DND-41 (cell line): ENCODE measurements at regions not wholly inside any gene's neighbourhood (a gene's known extent, or its start where the extent isn't known, plus 50 kb on each side); places are given as distances from the start of the nearest gene placed in this dataset.

Source experiments
- ATAC-seq: fragments of 200-7000 bp; cut with Tn5 transposase; 3 replicates; pipeline ENCODE4 v1.9.1; 2021; ENCODE audit warnings: low read depth; ENCODE audit not compliant: insufficient read depth
- DNase-seq: peaks from one replicate; pipeline ENCODE4 v3.0.0-alpha.2; 2020
- H2AFZ ChIP-seq: 2 replicates; pipeline ENCODE4 v1.6.0; 2012; ENCODE audit warnings: low read depth, low read length
- H3K27ac ChIP-seq: 2 replicates; pipeline ENCODE4 v1.5.1; 2012; ENCODE audit warnings: low read length, inconsistent platforms
- H3K27me3 ChIP-seq: fragments of 200-600 bp; sonication (generic); 2 replicates; pipeline ENCODE4 v1.6.0; 2012; ENCODE audit warnings: low read length, mild to moderate bottlenecking, inconsistent platforms; ENCODE audit not compliant: insufficient read depth, poor library complexity
- H3K36me3 ChIP-seq: 2 replicates; pipeline ENCODE4 v1.5.1; 2012; ENCODE audit warnings: low read length, inconsistent platforms; ENCODE audit not compliant: insufficient read depth
- H3K4me1 ChIP-seq: 2 replicates; pipeline ENCODE4 v1.5.1; 2012; ENCODE audit warnings: mild to moderate bottlenecking, low read length; ENCODE audit not compliant: insufficient read depth
- H3K4me2 ChIP-seq: 2 replicates; pipeline ENCODE4 v1.6.0; 2012; ENCODE audit warnings: mild to moderate bottlenecking, moderate library complexity, low read length, inconsistent platforms; ENCODE audit not compliant: insufficient read depth
- H3K4me3 ChIP-seq, 2 experiments: fragments of 200-600 bp in 1 of 2; shearing (Covaris generic) in 1 of 2; 2 replicates each; pipeline ENCODE4 v1.5.1; 2012 to 2016; ENCODE audit warnings: inconsistent platforms in 2 of 2, low read length in 2 of 2, mild to moderate bottlenecking in 2 of 2, low read depth in 1 of 2, moderate library complexity in 1 of 2
- H3K79me2 ChIP-seq: 2 replicates; pipeline ENCODE4 v1.6.0; 2012; ENCODE audit warnings: low read length, inconsistent platforms; ENCODE audit not compliant: insufficient read depth
- H3K9ac ChIP-seq: 2 replicates; pipeline ENCODE4 v1.6.0; 2012; ENCODE audit warnings: low read depth, mild to moderate bottlenecking, inconsistent platforms, low read length, moderate library complexity
- H3K9me3 ChIP-seq: 2 replicates; pipeline ENCODE4 v1.5.1; 2012; ENCODE audit warnings: low read length, moderate library complexity, mild to moderate bottlenecking, inconsistent platforms; ENCODE audit not compliant: insufficient read depth, severe bottlenecking
- H4K20me1 ChIP-seq: 2 replicates; pipeline ENCODE4 v1.6.0; 2012; ENCODE audit warnings: low read length; ENCODE audit not compliant: insufficient read depth
- CTCF ChIP-seq: IDR thresholded peaks from 2 replicates; pipeline ENCODE4 v1.5.1; 2012; ENCODE audit warnings: borderline replicate concordance, low read length, moderate library complexity, mild to moderate bottlenecking; ENCODE audit not compliant: poor library complexity, severe bottlenecking; ENCODE audit errors: extremely low read depth
- EZH2 ChIP-seq: IDR thresholded peaks from 3 replicates; pipeline ENCODE4 v1.6.1; 2012; ENCODE audit warnings: borderline replicate concordance, low read depth, mild to moderate bottlenecking, moderate library complexity, low read length, inconsistent platforms; ENCODE audit not compliant: severe bottlenecking

GRCh38 chr18:4839639-4840038 lies 357.4 kb downstream of the AKAIN1 start:
- no peak for DNase-seq
- Histone ChIP-seq H3K27me3 (no peaks in the 10 kb centered on the region), H3K9me3 (no peaks in the 10 kb centered on the region), H3K4me3 (no peak overlapping the region), H3K79me2 (no peaks in the 10 kb centered on the region), H4K20me1 (no peaks in the 10 kb centered on the region), H3K27ac (no peak overlapping the region), H2AFZ (no peak overlapping the region), H3K4me2 (no peak overlapping the region), H3K36me3 (no peaks in the 10 kb centered on the region), H3K4me1 (no peaks in the 10 kb centered on the region), H3K9ac (no peak overlapping the region)
- TF ChIP-seq EZH2, result no peak
- no peak for TF ChIP-seq CTCF
- ATAC-seq, result no peak

- TF ChIP-seq EZH2 (no peak), CTCF (no peak)
- no peak overlapping the region for H3K4me3 ChIP-seq
- no peak overlapping the region for H3K4me2 ChIP-seq
- no peaks in the 10 kb centered on the region for H3K27me3 ChIP-seq
- H3K4me1 ChIP-seq, result no peaks in the 10 kb centered on the region
- H4K20me1 ChIP-seq, result no peaks in the 10 kb centered on the region
- H3K79me2 ChIP-seq, result no peaks in the 10 kb centered on the region
- H3K36me3 ChIP-seq, result no peaks in the 10 kb centered on the region
- H2AFZ ChIP-seq, result no peak overlapping the region
- ATAC-seq (no peak), DNase-seq (no peak)
- H3K9ac ChIP-seq, result no peak overlapping the region
- H3K9me3 ChIP-seq, result no peaks in the 10 kb centered on the region
- no peak overlapping the region for H3K27ac ChIP-seq
Observed at GRCh38 chr18:4836141-4836540, 360.9 kb downstream of the AKAIN1 start.

- H2AFZ ChIP-seq, result no peak overlapping the region
- no peak for ATAC-seq
- TF ChIP-seq CTCF, result no peak
- no peak for TF ChIP-seq EZH2
- no peak overlapping the region for H3K4me3 ChIP-seq
- no peaks in the 10 kb centered on the region for H3K4me1 ChIP-seq
- no peaks in the 10 kb centered on the region for H3K79me2 ChIP-seq
- no peak overlapping the region for H3K4me2 ChIP-seq
- H3K27me3 ChIP-seq, result no peaks in the 10 kb centered on the region
- no peaks in the 10 kb centered on the region for H3K9me3 ChIP-seq
- no peak for DNase-seq
- H3K36me3 ChIP-seq, result no peaks in the 10 kb centered on the region
- H3K27ac ChIP-seq, result no peak overlapping the region
- no peak overlapping the region for H3K9ac ChIP-seq
- H4K20me1 ChIP-seq, result no peaks in the 10 kb centered on the region
Observed at GRCh38 chr18:4831791-4832375, 365.2 kb downstream of the AKAIN1 start.

GRCh38 chr18:4831127-4831526 lies 365.9 kb downstream of the AKAIN1 start:
- H3K79me2 ChIP-seq, result no peaks in the 10 kb centered on the region
- H4K20me1 ChIP-seq, result no peaks in the 10 kb centered on the region
- TF ChIP-seq EZH2, result no peak
- no peak for TF ChIP-seq CTCF
- DNase-seq, result no peak
- H3K4me1 ChIP-seq, result no peaks in the 10 kb centered on the region
- H3K27ac ChIP-seq, result no peak overlapping the region
- H3K4me2 ChIP-seq, result no peak overlapping the region
- H3K9me3 ChIP-seq, result no peaks in the 10 kb centered on the region
- ATAC-seq, result no peak
- H3K27me3 ChIP-seq, result no peaks in the 10 kb centered on the region
- no peaks in the 10 kb centered on the region for H3K36me3 ChIP-seq
- H3K4me3 ChIP-seq, result no peak overlapping the region
- H2AFZ ChIP-seq, result no peak overlapping the region
- H3K9ac ChIP-seq, result no peak overlapping the region
